Liver (tissue), 8 donors: ENCODE measurements at regions not wholly inside any gene's neighbourhood (a gene's known extent, or its start where the extent isn't known, plus 50 kb on each side); places are given as distances from the start of the nearest gene placed in this dataset.

Experiments used
- DNase-seq: peaks from one replicate; pipeline ENCODE4 v3.0.0-alpha.2; 2017; ENCODE audit warnings: low spot score
- H3K27ac ChIP-seq, 2 donors: one replicate each; pipeline ENCODE4 v1.7.0; 2013; ENCODE audit warnings: inconsistent platforms in 2 of 2, low read length in 2 of 2, control low read depth in 1 of 2, low read depth in 1 of 2, mild to moderate bottlenecking in 1 of 2
- H3K27me3 ChIP-seq, 4 donors: one replicate each; pipeline versions ENCODE4 v1.6.1 to v1.7.0; 2013; ENCODE audit warnings: low read length in 3 of 4, inconsistent platforms in 1 of 4, mild to moderate bottlenecking in 1 of 4, moderate library complexity in 1 of 4; ENCODE audit not compliant: control insufficient read depth in 4 of 4, insufficient read depth in 4 of 4
- H3K36me3 ChIP-seq, 4 donors: one replicate each; pipeline versions ENCODE4 v1.6.1 to v1.7.0; 2013; ENCODE audit warnings: low read length in 3 of 4, mild to moderate bottlenecking in 3 of 4, low read depth in 1 of 4, moderate library complexity in 1 of 4; ENCODE audit not compliant: control insufficient read depth in 4 of 4, insufficient read depth in 3 of 4
- H3K4me1 ChIP-seq, 4 donors: one replicate each; pipeline versions ENCODE4 v1.6.1 to v1.7.0; 2013; ENCODE audit warnings: low read length in 3 of 4, mild to moderate bottlenecking in 3 of 4, moderate library complexity in 1 of 4; ENCODE audit not compliant: control insufficient read depth in 4 of 4, insufficient read depth in 4 of 4
- H3K4me3 ChIP-seq, 3 donors: one replicate each; pipeline versions ENCODE4 v1.6.1 to v1.7.0; 2013; ENCODE audit warnings: low read length in 3 of 3, control low read depth in 1 of 3, low read depth in 1 of 3, mild to moderate bottlenecking in 1 of 3
- H3K9ac ChIP-seq, 2 donors: one replicate each; pipeline ENCODE4 v1.7.0; 2013; ENCODE audit warnings: low read length in 2 of 2, mild to moderate bottlenecking in 2 of 2, moderate library complexity in 2 of 2, control low read depth in 1 of 2, low read depth in 1 of 2
- H3K9me3 ChIP-seq, 4 donors: one replicate each; pipeline versions ENCODE4 v1.6.1 to v1.7.0; 2013; ENCODE audit warnings: low read length in 3 of 4; ENCODE audit not compliant: control insufficient read depth in 4 of 4
- ATF3 ChIP-seq: IDR thresholded peaks from 2 replicates; pipeline ENCODE4 v1.6.1; 2016; ENCODE audit warnings: antibody characterized with exemption
- CTCF ChIP-seq: fragments of 150-350 bp; IDR thresholded peaks from 2 replicates; pipeline ENCODE4 v1.5.1; 2017; ENCODE audit warnings: improper control_type of control experiment, low read depth, low read length; ENCODE audit not compliant: missing input control
- FOXA1 ChIP-seq: IDR thresholded peaks from 2 replicates; pipeline ENCODE4 v1.6.1; 2016; ENCODE audit warnings: antibody characterized with exemption
- FOXA2 ChIP-seq: IDR thresholded peaks from 2 replicates; pipeline ENCODE4 v1.6.1; 2016; ENCODE audit warnings: antibody characterized with exemption
- GABPA ChIP-seq, 2 donors: IDR thresholded peaks in 1 of 2; conservative IDR thresholded peaks in 1 of 2; 2 replicates each; pipeline ENCODE4 v1.6.1; 2016; ENCODE audit warnings: antibody characterized with exemption in 2 of 2, mild to moderate bottlenecking in 1 of 2, moderate library complexity in 1 of 2
- HNF4A ChIP-seq, 2 donors: conservative IDR thresholded peaks; 2 replicates each; pipeline ENCODE4 v1.6.1; 2016; ENCODE audit warnings: antibody characterized with exemption in 2 of 2, mild to moderate bottlenecking in 2 of 2
- HNF4G ChIP-seq: IDR thresholded peaks from 2 replicates; pipeline ENCODE4 v1.6.1; 2016; ENCODE audit warnings: antibody characterized with exemption
- JUND ChIP-seq, 2 donors: IDR thresholded peaks; 2 replicates each; pipeline ENCODE4 v1.6.1; 2016; ENCODE audit warnings: antibody characterized with exemption in 2 of 2
- NR2F2 ChIP-seq: IDR thresholded peaks from 2 replicates; pipeline ENCODE4 v1.6.1; 2016; ENCODE audit warnings: antibody characterized with exemption
- RAD21 ChIP-seq, 2 donors: IDR thresholded peaks; 2 replicates each; pipeline ENCODE4 v1.6.1; 2016; ENCODE audit warnings: antibody characterized with exemption in 2 of 2, mild to moderate bottlenecking in 2 of 2
- RXRA ChIP-seq, 2 donors: IDR thresholded peaks; 2 replicates each; pipeline ENCODE4 v1.6.1; 2017 to 2018; ENCODE audit warnings: antibody characterized with exemption in 2 of 2, mild to moderate bottlenecking in 1 of 2
- SP1 ChIP-seq: IDR thresholded peaks from 2 replicates; pipeline ENCODE4 v1.6.1; 2018; ENCODE audit warnings: antibody characterized with exemption, mild to moderate bottlenecking
- TAF1 ChIP-seq: conservative IDR thresholded peaks from 2 replicates; pipeline ENCODE4 v1.6.1; 2016; ENCODE audit warnings: antibody characterized with exemption, mild to moderate bottlenecking
- YY1 ChIP-seq: IDR thresholded peaks from 2 replicates; pipeline ENCODE4 v1.6.1; 2016; ENCODE audit warnings: antibody characterized with exemption, mild to moderate bottlenecking
- ZBTB33 ChIP-seq: IDR thresholded peaks from 2 replicates; pipeline ENCODE4 v1.6.1; 2016; ENCODE audit warnings: antibody characterized with exemption
- WGBS: extraction: QIAGEN DNeasy Blood & Tissue Kit; methylation state at CpG from one replicate; pipeline ENCODE4 v1.1.7; 2013; 5-methylcytosine and 5-hydroxymethylcytosine counted together
- TF ChIP-seq, protein P1 (sequence below): IDR thresholded peaks from 2 replicates; pipeline ENCODE4 v1.6.1; 2016; ENCODE audit warnings: antibody characterized with exemption, mild to moderate bottlenecking
- TF ChIP-seq, protein P2 (sequence below): IDR thresholded peaks from 2 replicates; pipeline ENCODE4 v1.6.1; 2016; ENCODE audit warnings: antibody characterized with exemption
- donor health status: healthy.
- donor health status: healthy.
- donor health status: healthy.
- donor health status: healthy.
- donor health status: healthy.

GRCh38 chr5:34530637-34531036 is 125.5 kb upstream of the RAI14 start:
- no peak for DNase-seq

More at GRCh38 chr5:34530637-34531036, 125.5 kb upstream of the RAI14 start:
- H3K27ac ChIP-seq = no peak overlapping the region
- WGBS = 70% methylated on average over 2 of the region's 2 CpGs
- peaks cover 0 to 4% (median 1%) of the 10 kb centered on the region in 4 donors for H3K4me1 ChIP-seq
- TF ChIP-seq RAD21 (IDR thresholded peaks at IDR 0.05) (no peak), FOXA2 (no peak), SP1 (no peak), FOXA1 (no peak), CTCF (no peak), HNF4A (conservative IDR thresholded peaks at IDR 0.05) (no peak), YY1 (no peak), JUND (IDR thresholded peaks at IDR 0.05) (no peak), NR2F2 (no peak), TAF1 (no peak), ATF3 (no peak), HNF4G (no peak), RXRA (IDR thresholded peaks at IDR 0.05) (no peak), ZBTB33 (no peak), GABPA (IDR thresholded peaks at IDR 0.05 in 1 of 2, conservative IDR thresholded peaks at IDR 0.05 in 1 of 2) (no peak)
- TF ChIP-seq, protein P1, sequence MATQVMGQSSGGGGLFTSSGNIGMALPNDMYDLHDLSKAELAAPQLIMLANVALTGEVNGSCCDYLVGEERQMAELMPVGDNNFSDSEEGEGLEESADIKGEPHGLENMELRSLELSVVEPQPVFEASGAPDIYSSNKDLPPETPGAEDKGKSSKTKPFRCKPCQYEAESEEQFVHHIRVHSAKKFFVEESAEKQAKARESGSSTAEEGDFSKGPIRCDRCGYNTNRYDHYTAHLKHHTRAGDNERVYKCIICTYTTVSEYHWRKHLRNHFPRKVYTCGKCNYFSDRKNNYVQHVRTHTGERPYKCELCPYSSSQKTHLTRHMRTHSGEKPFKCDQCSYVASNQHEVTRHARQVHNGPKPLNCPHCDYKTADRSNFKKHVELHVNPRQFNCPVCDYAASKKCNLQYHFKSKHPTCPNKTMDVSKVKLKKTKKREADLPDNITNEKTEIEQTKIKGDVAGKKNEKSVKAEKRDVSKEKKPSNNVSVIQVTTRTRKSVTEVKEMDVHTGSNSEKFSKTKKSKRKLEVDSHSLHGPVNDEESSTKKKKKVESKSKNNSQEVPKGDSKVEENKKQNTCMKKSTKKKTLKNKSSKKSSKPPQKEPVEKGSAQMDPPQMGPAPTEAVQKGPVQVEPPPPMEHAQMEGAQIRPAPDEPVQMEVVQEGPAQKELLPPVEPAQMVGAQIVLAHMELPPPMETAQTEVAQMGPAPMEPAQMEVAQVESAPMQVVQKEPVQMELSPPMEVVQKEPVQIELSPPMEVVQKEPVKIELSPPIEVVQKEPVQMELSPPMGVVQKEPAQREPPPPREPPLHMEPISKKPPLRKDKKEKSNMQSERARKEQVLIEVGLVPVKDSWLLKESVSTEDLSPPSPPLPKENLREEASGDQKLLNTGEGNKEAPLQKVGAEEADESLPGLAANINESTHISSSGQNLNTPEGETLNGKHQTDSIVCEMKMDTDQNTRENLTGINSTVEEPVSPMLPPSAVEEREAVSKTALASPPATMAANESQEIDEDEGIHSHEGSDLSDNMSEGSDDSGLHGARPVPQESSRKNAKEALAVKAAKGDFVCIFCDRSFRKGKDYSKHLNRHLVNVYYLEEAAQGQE = no peak
- TF ChIP-seq, protein P2, sequence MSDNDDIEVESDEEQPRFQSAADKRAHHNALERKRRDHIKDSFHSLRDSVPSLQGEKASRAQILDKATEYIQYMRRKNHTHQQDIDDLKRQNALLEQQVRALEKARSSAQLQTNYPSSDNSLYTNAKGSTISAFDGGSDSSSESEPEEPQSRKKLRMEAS = no peak
- no peaks in the 10 kb centered on the region for H3K9me3 ChIP-seq
- no peaks in the 10 kb centered on the region for H3K36me3 ChIP-seq
- no peak overlapping the region for H3K4me3 ChIP-seq
- no peaks in the 10 kb centered on the region for H3K27me3 ChIP-seq
- no peak overlapping the region for H3K9ac ChIP-seq
